ENCODE measurements at regions not wholly inside any gene's neighbourhood (a gene's known extent, or its start where the extent isn't known, plus 50 kb on each side); places are given as distances from the start of the nearest gene placed in this dataset.

- TF ChIP-seq, protein P1, sequence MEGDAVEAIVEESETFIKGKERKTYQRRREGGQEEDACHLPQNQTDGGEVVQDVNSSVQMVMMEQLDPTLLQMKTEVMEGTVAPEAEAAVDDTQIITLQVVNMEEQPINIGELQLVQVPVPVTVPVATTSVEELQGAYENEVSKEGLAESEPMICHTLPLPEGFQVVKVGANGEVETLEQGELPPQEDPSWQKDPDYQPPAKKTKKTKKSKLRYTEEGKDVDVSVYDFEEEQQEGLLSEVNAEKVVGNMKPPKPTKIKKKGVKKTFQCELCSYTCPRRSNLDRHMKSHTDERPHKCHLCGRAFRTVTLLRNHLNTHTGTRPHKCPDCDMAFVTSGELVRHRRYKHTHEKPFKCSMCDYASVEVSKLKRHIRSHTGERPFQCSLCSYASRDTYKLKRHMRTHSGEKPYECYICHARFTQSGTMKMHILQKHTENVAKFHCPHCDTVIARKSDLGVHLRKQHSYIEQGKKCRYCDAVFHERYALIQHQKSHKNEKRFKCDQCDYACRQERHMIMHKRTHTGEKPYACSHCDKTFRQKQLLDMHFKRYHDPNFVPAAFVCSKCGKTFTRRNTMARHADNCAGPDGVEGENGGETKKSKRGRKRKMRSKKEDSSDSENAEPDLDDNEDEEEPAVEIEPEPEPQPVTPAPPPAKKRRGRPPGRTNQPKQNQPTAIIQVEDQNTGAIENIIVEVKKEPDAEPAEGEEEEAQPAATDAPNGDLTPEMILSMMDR (conservative IDR thresholded peaks at IDR 0.05 in 1 of 2, IDR thresholded peaks at IDR 0.05 in 1 of 2; ENCODE audit: low read depth in 1 of 2, low read length in 2 of 2) = no peak
- no peak for TF ChIP-seq EZH2 (IDR thresholded peaks at IDR 0.05; ENCODE audit: low read length, missing control alignments)
These were observed 271.5 kb downstream of the TRIB2 start for GRCh38 chr2:12988279-12988678.
